ENCODE measurements at regions not wholly inside any gene's neighbourhood (a gene's known extent, or its start where the extent isn't known, plus 50 kb on each side); places are given as distances from the start of the nearest gene placed in this dataset.
"Not testable (repeated sequence)": the region's sequence is repeated elsewhere in the genome, so short reads cannot be mapped to it uniquely, and the experiment has no call there.

GRCh38 chr11:92050305-92050704, 174.3 kb upstream of the FAT3 start:
- no peaks in the 10 kb centered on the region for H3K9me3 Mint-ChIP-seq
- H3K4me3 Mint-ChIP-seq, result no peak overlapping the region
- peaks cover 3% of the 10 kb centered on the region for H3K27me3 Mint-ChIP-seq (ENCODE audit: low read depth)
- no peaks in the 10 kb centered on the region for H3K4me1 Mint-ChIP-seq
- H3K27ac Mint-ChIP-seq, result no peak overlapping the region
- TF ChIP-seq CTCF (IDR thresholded peaks at IDR 0.05; ENCODE audit: unreplicated experiment in 3 of 3), result no peak
- no peaks in the 10 kb centered on the region for H3K36me3 Mint-ChIP-seq (ENCODE audit: low read depth)

GRCh38 chr11:92048415-92048814, 176.2 kb upstream of the FAT3 start:
- no peak for TF ChIP-seq CTCF (IDR thresholded peaks at IDR 0.05; ENCODE audit: unreplicated experiment in 3 of 3)
- no peaks in the 10 kb centered on the region for H3K27me3 Mint-ChIP-seq (ENCODE audit: low read depth)
- H3K4me3 Mint-ChIP-seq, result no peak overlapping the region
- no peak overlapping the region for H3K27ac Mint-ChIP-seq
- no peaks in the 10 kb centered on the region for H3K4me1 Mint-ChIP-seq
- H3K9me3 Mint-ChIP-seq, result no peaks in the 10 kb centered on the region
- H3K36me3 Mint-ChIP-seq (ENCODE audit: low read depth), result no peaks in the 10 kb centered on the region

GRCh38 chr11:92046103-92046502, 178.5 kb upstream of the FAT3 start:
- Mint-ChIP-seq H3K4me1 (no peaks in the 10 kb centered on the region), H3K36me3 (ENCODE audit: low read depth) (no peaks in the 10 kb centered on the region), H3K27me3 (ENCODE audit: low read depth) (no peaks in the 10 kb centered on the region), H3K4me3 (no peak overlapping the region), H3K9me3 (no peaks in the 10 kb centered on the region), H3K27ac (no peak overlapping the region)
- TF ChIP-seq CTCF (IDR thresholded peaks at IDR 0.05; ENCODE audit: unreplicated experiment in 3 of 3), result no peak

GRCh38 chr11:92045301-92045700, 179.3 kb upstream of the FAT3 start:
- no peak for TF ChIP-seq CTCF (IDR thresholded peaks at IDR 0.05; ENCODE audit: unreplicated experiment in 3 of 3)
- Mint-ChIP-seq H3K27me3 (ENCODE audit: low read depth) (no peaks in the 10 kb centered on the region), H3K36me3 (ENCODE audit: low read depth) (no peaks in the 10 kb centered on the region), H3K4me3 (no peak overlapping the region), H3K9me3 (no peaks in the 10 kb centered on the region), H3K27ac (no peak overlapping the region), H3K4me1 (no peaks in the 10 kb centered on the region)

- no peak overlapping the region for H3K27ac Mint-ChIP-seq
- peaks cover 7% of the 10 kb centered on the region for H3K9me3 Mint-ChIP-seq
- H3K4me1 Mint-ChIP-seq, result no peaks in the 10 kb centered on the region
Measured at GRCh38 chr11:92035488-92035887, 189.1 kb upstream of the FAT3 start.

GRCh38 chr11:92027136-92027535, 197.5 kb upstream of the FAT3 start:
- H3K36me3 Mint-ChIP-seq (ENCODE audit: low read depth); H3K4me3 Mint-ChIP-seq; H3K27ac Mint-ChIP-seq; H3K9me3 Mint-ChIP-seq; H3K27me3 Mint-ChIP-seq (ENCODE audit: low read depth); H3K4me1 Mint-ChIP-seq: not testable (repeated sequence)

More at GRCh38 chr11:92035488-92035887, 189.1 kb upstream of the FAT3 start:
- H3K36me3 Mint-ChIP-seq (ENCODE audit: low read depth), result no peaks in the 10 kb centered on the region
- H3K27me3 Mint-ChIP-seq (ENCODE audit: low read depth), result no peaks in the 10 kb centered on the region
- TF ChIP-seq CTCF (IDR thresholded peaks at IDR 0.05; ENCODE audit: unreplicated experiment in 3 of 3), result no peak
- H3K4me3 Mint-ChIP-seq, result no peak overlapping the region

Measured in nephron (organoid).